ENCODE measurements at regions not wholly inside any gene's neighbourhood (a gene's known extent, or its start where the extent isn't known, plus 50 kb on each side); places are given as distances from the start of the nearest gene placed in this dataset.

- TF ChIP-seq CTCF (IDR thresholded peaks at IDR 0.05; ENCODE audit: insufficient read depth, low read length) = no peak
- TF ChIP-seq, protein P1, sequence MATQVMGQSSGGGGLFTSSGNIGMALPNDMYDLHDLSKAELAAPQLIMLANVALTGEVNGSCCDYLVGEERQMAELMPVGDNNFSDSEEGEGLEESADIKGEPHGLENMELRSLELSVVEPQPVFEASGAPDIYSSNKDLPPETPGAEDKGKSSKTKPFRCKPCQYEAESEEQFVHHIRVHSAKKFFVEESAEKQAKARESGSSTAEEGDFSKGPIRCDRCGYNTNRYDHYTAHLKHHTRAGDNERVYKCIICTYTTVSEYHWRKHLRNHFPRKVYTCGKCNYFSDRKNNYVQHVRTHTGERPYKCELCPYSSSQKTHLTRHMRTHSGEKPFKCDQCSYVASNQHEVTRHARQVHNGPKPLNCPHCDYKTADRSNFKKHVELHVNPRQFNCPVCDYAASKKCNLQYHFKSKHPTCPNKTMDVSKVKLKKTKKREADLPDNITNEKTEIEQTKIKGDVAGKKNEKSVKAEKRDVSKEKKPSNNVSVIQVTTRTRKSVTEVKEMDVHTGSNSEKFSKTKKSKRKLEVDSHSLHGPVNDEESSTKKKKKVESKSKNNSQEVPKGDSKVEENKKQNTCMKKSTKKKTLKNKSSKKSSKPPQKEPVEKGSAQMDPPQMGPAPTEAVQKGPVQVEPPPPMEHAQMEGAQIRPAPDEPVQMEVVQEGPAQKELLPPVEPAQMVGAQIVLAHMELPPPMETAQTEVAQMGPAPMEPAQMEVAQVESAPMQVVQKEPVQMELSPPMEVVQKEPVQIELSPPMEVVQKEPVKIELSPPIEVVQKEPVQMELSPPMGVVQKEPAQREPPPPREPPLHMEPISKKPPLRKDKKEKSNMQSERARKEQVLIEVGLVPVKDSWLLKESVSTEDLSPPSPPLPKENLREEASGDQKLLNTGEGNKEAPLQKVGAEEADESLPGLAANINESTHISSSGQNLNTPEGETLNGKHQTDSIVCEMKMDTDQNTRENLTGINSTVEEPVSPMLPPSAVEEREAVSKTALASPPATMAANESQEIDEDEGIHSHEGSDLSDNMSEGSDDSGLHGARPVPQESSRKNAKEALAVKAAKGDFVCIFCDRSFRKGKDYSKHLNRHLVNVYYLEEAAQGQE (IDR thresholded peaks at IDR 0.05; ENCODE audit: insufficient replicate concordance, low read depth) = no peak
- no peak for TF ChIP-seq GABPA (IDR thresholded peaks at IDR 0.05; ENCODE audit: low read depth)
Observed at GRCh38 chr6:119713903-119714302, 364.3 kb upstream of the MAN1A1 start.

Data from HL-60 (cell line).